ENCODE measurements at regions not wholly inside any gene's neighbourhood (a gene's known extent, or its start where the extent isn't known, plus 50 kb on each side); places are given as distances from the start of the nearest gene placed in this dataset.
A peak's percentile ranks its signal among the peaks of the same experiment; 100 is the strongest.

GRCh38 chr5:171672556-171672955 lies 113.1 kb upstream of the SMIM23 start:
- H3K27me3 Mint-ChIP-seq (ENCODE audit: low read depth): no peaks in the 10 kb centered on the region; the same call in 1 of the 2 replicates
- H3K4me3 Mint-ChIP-seq: no peak overlapping the region
- CTCF ChIA-PET: no interaction called here
- peaks cover 9% of the 10 kb centered on the region for H3K9me3 Mint-ChIP-seq
- no peak for ATAC-seq
- DNase-seq (ENCODE audit: low spot score): no peak
- peaks cover 18% of the 10 kb centered on the region for H3K4me1 Mint-ChIP-seq
- H3K27ac Mint-ChIP-seq: no peak overlapping the region
- TF ChIP-seq ZNF232 (CRISPR knock-in tag; IDR thresholded peaks at IDR 0.05) (no peak), USF2 (CRISPR knock-in tag; IDR thresholded peaks at IDR 0.05) (no peak), IRF1 (CRISPR knock-in tag; IDR thresholded peaks at IDR 0.05) (no peak), SOX15 (CRISPR knock-in tag; IDR thresholded peaks at IDR 0.05) (no peak), IRF2 (CRISPR knock-in tag; IDR thresholded peaks at IDR 0.05; ENCODE audit: borderline replicate concordance, low read depth) (no peak), ZNF121 (CRISPR knock-in tag; IDR thresholded peaks at IDR 0.05) (no peak), CBFB (CRISPR knock-in tag; IDR thresholded peaks at IDR 0.05; ENCODE audit: low read depth) (no peak), ZNF317 (CRISPR knock-in tag; IDR thresholded peaks at IDR 0.05; ENCODE audit: borderline replicate concordance, low read depth) (no peak), TP53 (CRISPR knock-in tag; IDR thresholded peaks at IDR 0.05) (no peak), ZNF263 (CRISPR knock-in tag; IDR thresholded peaks at IDR 0.05; ENCODE audit: low read depth) (no peak), ZNF671 (CRISPR knock-in tag; IDR thresholded peaks at IDR 0.05) (no peak), ZBTB43 (CRISPR knock-in tag; IDR thresholded peaks at IDR 0.05) (no peak), MYBL2 (CRISPR knock-in tag; IDR thresholded peaks at IDR 0.05) (no peak), ZNF423 (CRISPR knock-in tag; IDR thresholded peaks at IDR 0.05) (no peak), NR2C2 (CRISPR knock-in tag; IDR thresholded peaks at IDR 0.05) (no peak), JAZF1 (CRISPR knock-in tag; IDR thresholded peaks at IDR 0.05) (no peak)
- POLR2A ChIA-PET: no interaction called here
- peaks cover 6% of the 10 kb centered on the region; the same call in 1 of the 2 replicates for H3K36me3 Mint-ChIP-seq

GRCh38 chr5:171673328-171673727 lies 112.3 kb upstream of the SMIM23 start:
- peaks cover 14% of the 10 kb centered on the region for H3K4me1 Mint-ChIP-seq
- ATAC-seq: no peak

GRCh38 chr5:171673840-171674239 lies 111.8 kb upstream of the SMIM23 start:
- POLR2A ChIA-PET: no interaction called here
- Mint-ChIP-seq H3K27me3 (ENCODE audit: low read depth) (no peaks in the 10 kb centered on the region; the same call in 1 of the 2 replicates), H3K27ac (no peak overlapping the region), H3K4me3 (no peak overlapping the region), H3K36me3 (peaks cover 6% of the 10 kb centered on the region; the same call in 1 of the 2 replicates), H3K4me1 (peaks cover 9% of the 10 kb centered on the region), H3K9me3 (peaks cover 9% of the 10 kb centered on the region)
- TF ChIP-seq ARID4B (CRISPR knock-in tag; IDR thresholded peaks at IDR 0.05; ENCODE audit: borderline replicate concordance): no peak
- peak; percentile 87 for TF ChIP-seq GTF2I (CRISPR knock-in tag; conservative IDR thresholded peaks at IDR 0.05)
- ATAC-seq: no peak
- no peak for DNase-seq (ENCODE audit: low spot score)
- CTCF ChIA-PET: no interaction called here

More at GRCh38 chr5:171673328-171673727, 112.3 kb upstream of the SMIM23 start:
- Mint-ChIP-seq H3K4me3 (no peak overlapping the region), H3K27ac (no peak overlapping the region), H3K9me3 (peaks cover 9% of the 10 kb centered on the region), H3K36me3 (peaks cover 6% of the 10 kb centered on the region; the same call in 1 of the 2 replicates), H3K27me3 (ENCODE audit: low read depth) (no peaks in the 10 kb centered on the region; the same call in 1 of the 2 replicates)
- no peak for DNase-seq (ENCODE audit: low spot score)
- ChIA-PET CTCF (no interaction called here), POLR2A (no interaction called here)
- TF ChIP-seq SP1 (CRISPR knock-in tag; conservative IDR thresholded peaks at IDR 0.05): no peak
- no peak for TF ChIP-seq CBFB (CRISPR knock-in tag; IDR thresholded peaks at IDR 0.05; ENCODE audit: low read depth)
- no peak for TF ChIP-seq TCF7 (CRISPR knock-in tag; IDR thresholded peaks at IDR 0.05; ENCODE audit: low read depth)
- TF ChIP-seq GRHL2 (CRISPR knock-in tag; IDR thresholded peaks at IDR 0.05; ENCODE audit: insufficient replicate concordance, severe bottlenecking): no peak

Measured in WTC11 (cell line).